Cardiac muscle cell (in vitro differentiated cells and primary cell): ENCODE measurements at regions not wholly inside any gene's neighbourhood (a gene's known extent, or its start where the extent isn't known, plus 50 kb on each side); places are given as distances from the start of the nearest gene placed in this dataset.

Experiments
- DNase-seq, 2 donors: peaks; one replicate each; pipeline versions ENCODE4 v3.0.0 to v3.0.0-alpha.2; 2010 to 2017; ENCODE audit warnings: low read depth in 1 of 2, low spot score in 1 of 2
- H3K27ac ChIP-seq: fragments of 200-600 bp; sonication (generic); 2 replicates; pipeline ENCODE4 v1.5.1; 2016
- H3K27me3 ChIP-seq: fragments of 200-600 bp; sonication (generic); 2 replicates; pipeline ENCODE4 v1.6.0; 2016; ENCODE audit warnings: control low read depth
- H3K36me3 ChIP-seq: fragments of 200-600 bp; sonication (generic); 2 replicates; pipeline ENCODE4 v1.5.1; 2016; ENCODE audit warnings: control low read depth
- H3K4me1 ChIP-seq: fragments of 200-600 bp; sonication (generic); 2 replicates; pipeline ENCODE4 v1.8.1; 2017; ENCODE audit warnings: low read depth, mild to moderate bottlenecking, mixed run types
- H3K4me3 ChIP-seq: fragments of 200-600 bp; sonication (generic); 2 replicates; pipeline ENCODE4 v1.5.1; 2016; ENCODE audit warnings: mild to moderate bottlenecking
- H3K9me3 ChIP-seq: fragments of 200-600 bp; sonication (generic); 2 replicates; pipeline ENCODE4 v1.5.1; 2017; ENCODE audit warnings: low read depth, mild to moderate bottlenecking, control low read depth
- CTCF ChIP-seq: IDR thresholded peaks from 2 replicates; pipeline ENCODE4 v1.5.1; 2012; ENCODE audit warnings: low read depth, mild to moderate bottlenecking, low read length

GRCh38 chr20:40770564-40771307 is 81.7 kb upstream of the MAFB start:
- H3K9me3 ChIP-seq, result no peaks in the 10 kb centered on the region
- no peak for DNase-seq
- H3K27ac ChIP-seq, result no peak overlapping the region
- no peaks in the 10 kb centered on the region for H3K4me1 ChIP-seq
- no peaks in the 10 kb centered on the region for H3K36me3 ChIP-seq
- no peak for TF ChIP-seq CTCF
- H3K4me3 ChIP-seq, result no peak overlapping the region
- no peaks in the 10 kb centered on the region for H3K27me3 ChIP-seq

GRCh38 chr20:40771308-40771610 is 82.2 kb upstream of the MAFB start:
- H3K27ac ChIP-seq, result no peak overlapping the region
- no peak overlapping the region for H3K4me3 ChIP-seq
- H3K9me3 ChIP-seq, result no peaks in the 10 kb centered on the region
- H3K4me1 ChIP-seq, result no peaks in the 10 kb centered on the region
- DNase-seq, result no peak
- H3K27me3 ChIP-seq, result no peaks in the 10 kb centered on the region
- no peaks in the 10 kb centered on the region for H3K36me3 ChIP-seq
- no peak for TF ChIP-seq CTCF

- H3K9me3 ChIP-seq, result no peaks in the 10 kb centered on the region
- H3K27me3 ChIP-seq, result no peaks in the 10 kb centered on the region
- H3K27ac ChIP-seq, result no peak overlapping the region
- no peak for DNase-seq
- no peak overlapping the region for H3K4me3 ChIP-seq
- TF ChIP-seq CTCF, result no peak
- H3K36me3 ChIP-seq, result no peaks in the 10 kb centered on the region
- no peaks in the 10 kb centered on the region for H3K4me1 ChIP-seq
Measured at GRCh38 chr20:40771848-40772511, 82.9 kb upstream of the MAFB start.

- no peaks in the 10 kb centered on the region for H3K36me3 ChIP-seq
- H3K4me3 ChIP-seq, result no peak overlapping the region
- H3K9me3 ChIP-seq, result no peaks in the 10 kb centered on the region
- no peaks in the 10 kb centered on the region for H3K27me3 ChIP-seq
- no peaks in the 10 kb centered on the region for H3K4me1 ChIP-seq
- no peak for TF ChIP-seq CTCF
- H3K27ac ChIP-seq, result no peak overlapping the region
- DNase-seq, result no peak
Measured at GRCh38 chr20:40773376-40773775, 84.3 kb upstream of the MAFB start.

- TF ChIP-seq CTCF, result no peak
- DNase-seq, result no peak
- H3K4me3 ChIP-seq, result no peak overlapping the region
- no peaks in the 10 kb centered on the region for H3K9me3 ChIP-seq
- no peak overlapping the region for H3K27ac ChIP-seq
- no peaks in the 10 kb centered on the region for H3K27me3 ChIP-seq
- no peaks in the 10 kb centered on the region for H3K36me3 ChIP-seq
- no peaks in the 10 kb centered on the region for H3K4me1 ChIP-seq
Measured at GRCh38 chr20:40774252-40774651, 85.2 kb upstream of the MAFB start.
